GM23338 (cell line): ENCODE measurements at regions not wholly inside any gene's neighbourhood (a gene's known extent, or its start where the extent isn't known, plus 50 kb on each side); places are given as distances from the start of the nearest gene placed in this dataset.
A peak's percentile ranks its signal among the peaks of the same experiment; 100 is the strongest.

Experiments
- ATAC-seq: fragments of 200-7000 bp; cut with Tn5 transposase; 3 replicates; pipeline ENCODE4 v1.9.1; 2020
- DNase-seq: peaks from one replicate; pipeline ENCODE4 v3.0.0-alpha.2; 2015; ENCODE audit warnings: low spot score
- H2AFZ ChIP-seq: fragments of 200-600 bp; sonication (generic); 2 replicates; pipeline ENCODE4 v1.8.0; 2016; ENCODE audit warnings: antibody characterized with exemption, mild to moderate bottlenecking, moderate library complexity
- H3F3A ChIP-seq: fragments of 200-600 bp; sonication (generic); replicated peaks from 2 replicates; pipeline ENCODE4 v1.8.0; 2017; ENCODE audit warnings: antibody characterized with exemption, mixed run types, low read depth
- H3K27ac ChIP-seq: fragments of 200-600 bp; sonication (generic); 2 replicates; pipeline ENCODE4 v1.6.1; 2016; ENCODE audit warnings: low read depth
- H3K27me3 ChIP-seq: fragments of 200-600 bp; sonication (generic); 2 replicates; pipeline ENCODE4 v1.8.0; 2016; ENCODE audit warnings: mild to moderate bottlenecking, mixed run types, moderate library complexity; ENCODE audit not compliant: insufficient read depth
- H3K36me3 ChIP-seq: fragments of 200-600 bp; sonication (generic); 2 replicates; pipeline ENCODE4 v1.8.0; 2016; ENCODE audit warnings: mild to moderate bottlenecking; ENCODE audit not compliant: insufficient read depth
- H3K4me1 ChIP-seq: fragments of 200-600 bp; sonication (generic); 2 replicates; pipeline ENCODE4 v1.8.0; 2016; ENCODE audit warnings: mild to moderate bottlenecking, moderate library complexity; ENCODE audit not compliant: insufficient read depth
- H3K4me2 ChIP-seq: fragments of 200-600 bp; sonication (generic); 2 replicates; pipeline ENCODE4 v1.7.1; 2017; ENCODE audit warnings: mixed run types
- H3K4me3 ChIP-seq: fragments of 200-600 bp; sonication (generic); 2 replicates; pipeline ENCODE4 v1.6.1; 2016; ENCODE audit warnings: mixed run types
- H3K79me2 ChIP-seq: fragments of 200-600 bp; sonication (generic); replicated peaks from 2 replicates; pipeline ENCODE4 v1.8.0; 2017; ENCODE audit warnings: mild to moderate bottlenecking; ENCODE audit not compliant: insufficient read depth
- H3K9me2 ChIP-seq: fragments of 200-600 bp; sonication (generic); 2 replicates; pipeline ENCODE4 v1.8.0; 2017; ENCODE audit not compliant: insufficient read depth
- H4K20me1 ChIP-seq: fragments of 200-600 bp; sonication (generic); replicated peaks from 2 replicates; pipeline ENCODE4 v1.8.0; 2017; ENCODE audit warnings: mild to moderate bottlenecking; ENCODE audit not compliant: insufficient read depth
- H3K27ac Mint-ChIP-seq: 2 replicates; pipeline ENCODE4 v1.8.0; 2020; ENCODE audit warnings: inconsistent platforms, mild to moderate bottlenecking, moderate library complexity, mixed read lengths
- H3K27me3 Mint-ChIP-seq: 3 replicates; pipeline ENCODE4 v1.8.0; 2022; ENCODE audit warnings: low read depth, mild to moderate bottlenecking, moderate library complexity, mixed read lengths, inconsistent platforms; ENCODE audit not compliant: insufficient read depth, poor library complexity
- H3K36me3 Mint-ChIP-seq: 3 replicates; pipeline ENCODE4 v1.8.0; 2021; ENCODE audit warnings: low read depth, mild to moderate bottlenecking, inconsistent platforms, moderate library complexity, mixed read lengths
- H3K4me1 Mint-ChIP-seq: 3 replicates; pipeline ENCODE4 v1.8.0; 2020; ENCODE audit warnings: mild to moderate bottlenecking, inconsistent platforms, mixed read lengths
- H3K4me3 Mint-ChIP-seq: 3 replicates; pipeline ENCODE4 v1.8.0; 2021; ENCODE audit warnings: moderate library complexity, mild to moderate bottlenecking, inconsistent platforms, mixed read lengths
- H3K9me3 Mint-ChIP-seq: 3 replicates; pipeline ENCODE4 v1.8.0; 2020; ENCODE audit warnings: moderate library complexity, mild to moderate bottlenecking, inconsistent platforms, mixed read lengths
- CREB1 ChIP-seq: fragments of 250-450 bp; sonication (Bioruptor Pico); IDR thresholded peaks from 2 replicates; pipeline ENCODE4 v1.5.0; 2020; ENCODE audit warnings: low read depth, mild to moderate bottlenecking, moderate library complexity
- CTCF ChIP-seq, 2 experiments: fragments of 200-600 bp in 1 of 2; sonication (generic) in 1 of 2; conservative IDR thresholded peaks; 2 replicates each; pipeline versions ENCODE4 v1.5.1 to v1.6.1; 2016 to 2017; ENCODE audit warnings: antibody characterized with exemption in 2 of 2, low read depth in 2 of 2, mild to moderate bottlenecking in 2 of 2, moderate library complexity in 1 of 2
- ETS1 ChIP-seq: IDR thresholded peaks from 2 replicates; pipeline ENCODE4 v1.6.1; 2016; ENCODE audit warnings: antibody characterized with exemption
- EZH2 ChIP-seq: fragments of 200-600 bp; sonication (generic); IDR thresholded peaks from one replicate; pipeline ENCODE4 v1.8.0; 2017; ENCODE audit warnings: antibody characterized with exemption, mild to moderate bottlenecking, low read depth; ENCODE audit not compliant: unreplicated experiment
- EZH2phosphoT487 ChIP-seq: fragments of 200-600 bp; sonication (generic); IDR thresholded peaks from one replicate; pipeline ENCODE4 v1.8.1; 2018; ENCODE audit warnings: antibody characterized with exemption; ENCODE audit not compliant: unreplicated experiment
- NANOG ChIP-seq: IDR thresholded peaks from 2 replicates; pipeline ENCODE4 v1.6.1; 2016; ENCODE audit warnings: antibody characterized with exemption, borderline replicate concordance
- POLR2AphosphoS5 ChIP-seq: IDR thresholded peaks from 2 replicates; pipeline ENCODE4 v1.6.1; 2016; ENCODE audit warnings: antibody characterized with exemption, low read depth
- REST ChIP-seq: IDR thresholded peaks from one replicate; pipeline ENCODE4 v1.6.1; 2018; ENCODE audit warnings: antibody characterized with exemption; ENCODE audit not compliant: unreplicated experiment
- STAT1 ChIP-seq: IDR thresholded peaks from one replicate; pipeline ENCODE4 v1.6.1; 2016; ENCODE audit warnings: antibody characterized with exemption; ENCODE audit not compliant: unreplicated experiment
- ZNF331 ChIP-seq: fragments of 250-450 bp; sonication (Bioruptor Pico); IDR thresholded peaks from 2 replicates; pipeline ENCODE4 v1.5.0; 2020; ENCODE audit warnings: low read depth, mild to moderate bottlenecking, moderate library complexity
- ZNF462 ChIP-seq: fragments of 250-450 bp; sonication (Bioruptor Pico); IDR thresholded peaks from 2 replicates; pipeline ENCODE4 v1.5.0; 2020; ENCODE audit warnings: mild to moderate bottlenecking, moderate library complexity

GRCh38 chr7:131648491-131648890, 92.1 kb upstream of the PODXL start:
- Mint-ChIP-seq H3K4me3 (no peak overlapping the region), H3K36me3 (no peaks in the 10 kb centered on the region), H3K9me3 (no peaks in the 10 kb centered on the region; the same call in 2 of the 3 replicates), H3K27me3 (peaks cover 12% of the 10 kb centered on the region), H3K4me1 (peaks cover 35% of the 10 kb centered on the region), H3K27ac (peak overlapping the region; percentile 19; the same call in 1 of the 2 replicates)
- DNase-seq: peak; percentile 19
- Histone ChIP-seq H3F3A (peaks cover 4% of the 10 kb centered on the region; the same call in 1 of the 2 replicates), H3K27me3 (no peaks in the 10 kb centered on the region), H2AFZ (peak overlapping the region; percentile 16), H3K4me2 (peak overlapping the region; percentile 63), H3K4me1 (peaks cover 41% of the 10 kb centered on the region), H3K79me2 (no peaks in the 10 kb centered on the region), H4K20me1 (no peaks in the 10 kb centered on the region), H3K9me2 (no peaks in the 10 kb centered on the region), H3K36me3 (no peaks in the 10 kb centered on the region), H3K27ac (peak overlapping the region; percentile 40; the same call in 1 of the 2 replicates), H3K4me3 (no peak overlapping the region)
- peak; percentile 24 for ATAC-seq
- TF ChIP-seq CTCF (conservative IDR thresholded peaks at IDR 0.05; ENCODE audit: low read depth in 2 of 2): no peak
- TF ChIP-seq STAT1: no peak
- TF ChIP-seq POLR2AphosphoS5: no peak
- TF ChIP-seq ZNF331 (CRISPR knock-in tag): no peak
- no peak for TF ChIP-seq ZNF462 (CRISPR knock-in tag)
- TF ChIP-seq EZH2phosphoT487: no peak
- TF ChIP-seq NANOG: no peak
- no peak for TF ChIP-seq ETS1
- TF ChIP-seq CREB1 (CRISPR knock-in tag): no peak
- TF ChIP-seq REST: no peak
- TF ChIP-seq EZH2: no peak
